ENCODE measurements at regions not wholly inside any gene's neighbourhood (a gene's known extent, or its start where the extent isn't known, plus 50 kb on each side); places are given as distances from the start of the nearest gene placed in this dataset.

GRCh38 chr1:212234431-212235395 lies 50.5 kb upstream of the PPP2R5A start (continued):
- TF ChIP-seq STAG1 (CRISPR knock-in tag; IDR thresholded peaks at IDR 0.05; ENCODE audit: borderline replicate concordance) (no peak), RBM25 (IDR thresholded peaks at IDR 0.05; ENCODE audit: low read depth, low read length, severe bottlenecking) (no peak), ZNF507 (tag; conservative IDR thresholded peaks at IDR 0.05) (no peak), CBFB (CRISPR knock-in tag; IDR thresholded peaks at IDR 0.05) (no peak), ARID3B (CRISPR knock-in tag; IDR thresholded peaks at IDR 0.05; ENCODE audit: borderline replicate concordance) (no peak), NR1H2 (CRISPR knock-in tag; IDR thresholded peaks at IDR 0.05) (no peak), CHD1 (IDR thresholded peaks at IDR 0.05; ENCODE audit: low read length) (no peak), XRCC4 (IDR thresholded peaks at IDR 0.05; ENCODE audit: extremely low read depth, insufficient read depth, insufficient read length) (no peak), HNRNPH1 (optimal IDR thresholded peaks at IDR 0.05; ENCODE audit: low read depth, low read length) (no peak), SRSF7 (optimal IDR thresholded peaks at IDR 0.05; ENCODE audit: low read depth, low read length) (no peak), PHB (CRISPR knock-in tag; IDR thresholded peaks at IDR 0.05) (no peak), SMAD1 (IDR thresholded peaks at IDR 0.05; ENCODE audit: low read depth, low read length, partially characterized antibody) (no peak), GTF2E2 (tag; IDR thresholded peaks at IDR 0.05) (peak; percentile 65), ZFP30 (CRISPR knock-in tag; IDR thresholded peaks at IDR 0.05; ENCODE audit: borderline replicate concordance) (no peak), L3MBTL2 (IDR thresholded peaks at IDR 0.05) (peak; percentile 76), GATA2 (CRISPR knock-in tag; IDR thresholded peaks at IDR 0.05) (no peak), ZNF217 (CRISPR knock-in tag; IDR thresholded peaks at IDR 0.05) (no peak), EGR1 (conservative IDR thresholded peaks at IDR 0.05) (peak; percentile 60), TRIM28 (IDR thresholded peaks at IDR 0.05) (no peak), ARNT (IDR thresholded peaks at IDR 0.05) (no peak; a peak in 2 of 4 replicates), SAFB2 (IDR thresholded peaks at IDR 0.05; ENCODE audit: borderline replicate concordance, low read depth, low read length, severe bottlenecking) (no peak), ZNF24 (IDR thresholded peaks at IDR 0.05) (no peak), THRB (CRISPR knock-in tag; conservative IDR thresholded peaks at IDR 0.05) (no peak), EP400 (IDR thresholded peaks at IDR 0.05) (peak; percentile 39), ZNF165 (CRISPR knock-in tag; IDR thresholded peaks at IDR 0.05; ENCODE audit: borderline replicate concordance) (no peak), SRSF3 (IDR thresholded peaks at IDR 0.05; ENCODE audit: insufficient read depth, low read length) (no peak), FOXK1 (CRISPR knock-in tag; IDR thresholded peaks at IDR 0.05; ENCODE audit: borderline replicate concordance) (no peak), ZNF785 (CRISPR knock-in tag; IDR thresholded peaks at IDR 0.05) (no peak), CREM (IDR thresholded peaks at IDR 0.05; ENCODE audit: low read depth) (peak; percentile 62; the same call in 1 of the 2 replicates), RBM34 (IDR thresholded peaks at IDR 0.05; ENCODE audit: borderline replicate concordance, insufficient read depth, low read length) (no peak)
